Karpas-422 (cell line): ENCODE measurements at regions not wholly inside any gene's neighbourhood (a gene's known extent, or its start where the extent isn't known, plus 50 kb on each side); places are given as distances from the start of the nearest gene placed in this dataset.

Source experiments
- DNase-seq: peaks from one replicate; pipeline ENCODE4 v3.0.0-alpha.2; 2015
- H2AFZ ChIP-seq: fragments of 200-600 bp; sonication (generic); 2 replicates; pipeline ENCODE4 v1.6.1; 2014; ENCODE audit warnings: antibody characterized with exemption, low read length, mixed read lengths
- H3K27ac ChIP-seq: fragments of 200-600 bp; sonication (generic); 2 replicates; pipeline ENCODE4 v1.5.1; 2014; ENCODE audit warnings: mild to moderate bottlenecking, low read length, moderate library complexity
- H3K27me3 ChIP-seq: fragments of 200-600 bp; sonication (generic); 2 replicates; pipeline ENCODE4 v1.6.1; 2014; ENCODE audit warnings: low read length, mixed read lengths
- H3K36me3 ChIP-seq: fragments of 200-600 bp; sonication (generic); 2 replicates; pipeline ENCODE4 v1.6.1; 2014; ENCODE audit warnings: low read length, mixed read lengths; ENCODE audit not compliant: insufficient read depth
- H3K4me1 ChIP-seq: fragments of 200-600 bp; sonication (generic); 2 replicates; pipeline ENCODE4 v1.6.1; 2014; ENCODE audit warnings: mild to moderate bottlenecking, low read length, mixed read lengths
- H3K4me2 ChIP-seq: fragments of 200-600 bp; sonication (generic); 2 replicates; pipeline ENCODE4 v1.6.1; 2014; ENCODE audit warnings: low read length, low read depth, mild to moderate bottlenecking; ENCODE audit not compliant: poor library complexity, severe bottlenecking
- H3K4me3 ChIP-seq: fragments of 200-600 bp; sonication (generic); 2 replicates; pipeline ENCODE4 v1.5.1; 2014; ENCODE audit warnings: mild to moderate bottlenecking, antibody characterized with exemption, low read length, mixed read lengths
- H3K79me2 ChIP-seq: fragments of 200-600 bp; sonication (generic); 2 replicates; pipeline ENCODE4 v1.6.1; 2014; ENCODE audit warnings: mild to moderate bottlenecking, low read length, mixed read lengths
- H3K9ac ChIP-seq: fragments of 200-600 bp; sonication (generic); 2 replicates; pipeline ENCODE4 v1.6.0; 2014; ENCODE audit warnings: low read length
- H3K9me2 ChIP-seq: fragments of 200-600 bp; sonication (generic), shearing (Covaris generic); replicated peaks from 2 replicates; pipeline ENCODE4 v1.6.0; 2014; ENCODE audit warnings: mild to moderate bottlenecking, low read length, moderate library complexity; ENCODE audit not compliant: insufficient read depth
- H3K9me3 ChIP-seq: fragments of 300-700, 200-600 bp; sonication (generic); 2 replicates; pipeline ENCODE4 v1.6.1; 2014; ENCODE audit warnings: low read length, mixed read lengths
- H4K20me1 ChIP-seq: fragments of 200-600 bp; sonication (generic); 2 replicates; pipeline ENCODE4 v1.6.1; 2014; ENCODE audit warnings: mild to moderate bottlenecking, antibody characterized with exemption, low read length, low read depth; ENCODE audit not compliant: insufficient read depth

GRCh38 chrX:94107981-94108380 lies 434.0 kb downstream of the FAM133A start:
- no peak overlapping the region for H3K27ac ChIP-seq
- H3K27me3 ChIP-seq, result no peaks in the 10 kb centered on the region
- no peak overlapping the region for H3K4me3 ChIP-seq
- H4K20me1 ChIP-seq, result no peaks in the 10 kb centered on the region
- H3K36me3 ChIP-seq, result no peaks in the 10 kb centered on the region
- no peaks in the 10 kb centered on the region for H3K79me2 ChIP-seq
- no peaks in the 10 kb centered on the region for H3K4me1 ChIP-seq
- DNase-seq, result no peak
- peaks cover 13% of the 10 kb centered on the region; the same call in 1 of the 2 replicates for H3K9me3 ChIP-seq
- H3K4me2 ChIP-seq, result no peak overlapping the region
- no peak overlapping the region for H2AFZ ChIP-seq
- H3K9ac ChIP-seq, result no peak overlapping the region
- H3K9me2 ChIP-seq, result no peaks in the 10 kb centered on the region

- Histone ChIP-seq H3K27me3 (no peaks in the 10 kb centered on the region), H3K36me3 (no peaks in the 10 kb centered on the region), H3K4me3 (no peak overlapping the region), H4K20me1 (no peaks in the 10 kb centered on the region), H3K27ac (no peak overlapping the region), H3K4me1 (no peaks in the 10 kb centered on the region), H3K9ac (no peak overlapping the region), H2AFZ (no peak overlapping the region), H3K79me2 (no peaks in the 10 kb centered on the region), H3K4me2 (no peak overlapping the region), H3K9me3 (peaks cover 12% of the 10 kb centered on the region), H3K9me2 (no peaks in the 10 kb centered on the region)
- no peak for DNase-seq
These were observed 440.4 kb downstream of the FAM133A start for GRCh38 chrX:94114362-94114761.

- Histone ChIP-seq H3K27me3 (no peaks in the 10 kb centered on the region), H4K20me1 (no peaks in the 10 kb centered on the region), H3K9me2 (no peaks in the 10 kb centered on the region), H3K9ac (no peak overlapping the region), H3K4me1 (no peaks in the 10 kb centered on the region), H3K79me2 (no peaks in the 10 kb centered on the region), H2AFZ (no peak overlapping the region), H3K9me3 (peaks cover 23% of the 10 kb centered on the region), H3K4me3 (no peak overlapping the region), H3K27ac (no peak overlapping the region), H3K4me2 (no peak overlapping the region), H3K36me3 (no peaks in the 10 kb centered on the region)
- DNase-seq, result no peak
These were observed 447.8 kb downstream of the FAM133A start for GRCh38 chrX:94121799-94122198.

GRCh38 chrX:94123062-94123461 lies 449.1 kb downstream of the FAM133A start:
- DNase-seq, result no peak
- H3K36me3 ChIP-seq, result no peaks in the 10 kb centered on the region
- H3K4me2 ChIP-seq, result no peak overlapping the region

GRCh38 chrX:94162971-94163370 lies 489.0 kb downstream of the FAM133A start:
- no peak for DNase-seq
- H3K4me2 ChIP-seq, result no peak overlapping the region
- H3K36me3 ChIP-seq, result no peaks in the 10 kb centered on the region
- no peak overlapping the region for H3K9ac ChIP-seq
- H3K9me3 ChIP-seq, result peaks cover 29% of the 10 kb centered on the region
- no peaks in the 10 kb centered on the region for H3K27me3 ChIP-seq
- no peak overlapping the region for H3K27ac ChIP-seq
- H4K20me1 ChIP-seq, result no peaks in the 10 kb centered on the region
- H3K79me2 ChIP-seq, result no peaks in the 10 kb centered on the region
- H2AFZ ChIP-seq, result no peak overlapping the region
- H3K4me3 ChIP-seq, result no peak overlapping the region
- no peaks in the 10 kb centered on the region for H3K9me2 ChIP-seq
- H3K4me1 ChIP-seq, result no peaks in the 10 kb centered on the region

More at GRCh38 chrX:94123062-94123461, 449.1 kb downstream of the FAM133A start:
- H2AFZ ChIP-seq, result no peak overlapping the region
- no peak overlapping the region for H3K9ac ChIP-seq
- H3K27me3 ChIP-seq, result no peaks in the 10 kb centered on the region
- H3K4me3 ChIP-seq, result no peak overlapping the region
- no peaks in the 10 kb centered on the region for H4K20me1 ChIP-seq
- H3K9me3 ChIP-seq, result peaks cover 19% of the 10 kb centered on the region
- H3K4me1 ChIP-seq, result no peaks in the 10 kb centered on the region
- no peaks in the 10 kb centered on the region for H3K79me2 ChIP-seq
- H3K27ac ChIP-seq, result no peak overlapping the region
- no peaks in the 10 kb centered on the region for H3K9me2 ChIP-seq

GRCh38 chrX:94178145-94178788 lies 504.3 kb downstream of the FAM133A start:
- Histone ChIP-seq H3K4me2 (no peak overlapping the region), H3K79me2 (no peaks in the 10 kb centered on the region), H3K27ac (no peak overlapping the region), H3K4me3 (no peak overlapping the region), H3K9me3 (peaks cover 35% of the 10 kb centered on the region), H3K27me3 (no peaks in the 10 kb centered on the region), H3K9me2 (no peaks in the 10 kb centered on the region), H3K36me3 (no peaks in the 10 kb centered on the region), H3K4me1 (no peaks in the 10 kb centered on the region), H2AFZ (no peak overlapping the region), H4K20me1 (no peaks in the 10 kb centered on the region), H3K9ac (no peak overlapping the region)
- no peak for DNase-seq

- H3K27ac ChIP-seq, result no peak overlapping the region
- no peaks in the 10 kb centered on the region for H3K4me1 ChIP-seq
- no peak for DNase-seq
- no peak overlapping the region for H3K4me2 ChIP-seq
- no peaks in the 10 kb centered on the region for H3K36me3 ChIP-seq
- H2AFZ ChIP-seq, result no peak overlapping the region
- no peaks in the 10 kb centered on the region for H4K20me1 ChIP-seq
- H3K79me2 ChIP-seq, result no peaks in the 10 kb centered on the region
- H3K9ac ChIP-seq, result no peak overlapping the region
- H3K9me3 ChIP-seq, result peaks cover 17% of the 10 kb centered on the region; the same call in 1 of the 2 replicates
- no peak overlapping the region for H3K4me3 ChIP-seq
- no peaks in the 10 kb centered on the region for H3K27me3 ChIP-seq
- no peaks in the 10 kb centered on the region for H3K9me2 ChIP-seq
These were observed 530.5 kb downstream of the FAM133A start for GRCh38 chrX:94204524-94204923.

GRCh38 chrX:94216738-94217137 lies 542.7 kb downstream of the FAM133A start:
- H3K27me3 ChIP-seq, result no peaks in the 10 kb centered on the region
- H3K9ac ChIP-seq, result no peak overlapping the region
- no peak for DNase-seq
- no peak overlapping the region for H2AFZ ChIP-seq
- no peak overlapping the region for H3K27ac ChIP-seq
- H3K4me3 ChIP-seq, result no peak overlapping the region
- H3K4me2 ChIP-seq, result no peak overlapping the region
- H3K79me2 ChIP-seq, result no peaks in the 10 kb centered on the region
- no peaks in the 10 kb centered on the region for H3K9me2 ChIP-seq
- no peaks in the 10 kb centered on the region for H3K4me1 ChIP-seq
- H3K9me3 ChIP-seq, result peaks cover 37% of the 10 kb centered on the region
- H4K20me1 ChIP-seq, result no peaks in the 10 kb centered on the region
- H3K36me3 ChIP-seq, result no peaks in the 10 kb centered on the region
